ENCODE measurements at regions not wholly inside any gene's neighbourhood (a gene's known extent, or its start where the extent isn't known, plus 50 kb on each side); places are given as distances from the start of the nearest gene placed in this dataset.
A peak's percentile ranks its signal among the peaks of the same experiment; 100 is the strongest.

GRCh38 chr3:170727754-170728153 lies 141.9 kb upstream of the SLC7A14 start:
- Histone ChIP-seq H3K27ac (no peak overlapping the region), H3K4me1 (ENCODE audit: low read depth) (no peaks in the 10 kb centered on the region), H3K36me3 (no peaks in the 10 kb centered on the region), H3K4me3 (no peak overlapping the region), H3K27me3 (no peaks in the 10 kb centered on the region), H3K9me3 (ENCODE audit: low read depth) (no peaks in the 10 kb centered on the region)
- TF ChIP-seq, protein P1, sequence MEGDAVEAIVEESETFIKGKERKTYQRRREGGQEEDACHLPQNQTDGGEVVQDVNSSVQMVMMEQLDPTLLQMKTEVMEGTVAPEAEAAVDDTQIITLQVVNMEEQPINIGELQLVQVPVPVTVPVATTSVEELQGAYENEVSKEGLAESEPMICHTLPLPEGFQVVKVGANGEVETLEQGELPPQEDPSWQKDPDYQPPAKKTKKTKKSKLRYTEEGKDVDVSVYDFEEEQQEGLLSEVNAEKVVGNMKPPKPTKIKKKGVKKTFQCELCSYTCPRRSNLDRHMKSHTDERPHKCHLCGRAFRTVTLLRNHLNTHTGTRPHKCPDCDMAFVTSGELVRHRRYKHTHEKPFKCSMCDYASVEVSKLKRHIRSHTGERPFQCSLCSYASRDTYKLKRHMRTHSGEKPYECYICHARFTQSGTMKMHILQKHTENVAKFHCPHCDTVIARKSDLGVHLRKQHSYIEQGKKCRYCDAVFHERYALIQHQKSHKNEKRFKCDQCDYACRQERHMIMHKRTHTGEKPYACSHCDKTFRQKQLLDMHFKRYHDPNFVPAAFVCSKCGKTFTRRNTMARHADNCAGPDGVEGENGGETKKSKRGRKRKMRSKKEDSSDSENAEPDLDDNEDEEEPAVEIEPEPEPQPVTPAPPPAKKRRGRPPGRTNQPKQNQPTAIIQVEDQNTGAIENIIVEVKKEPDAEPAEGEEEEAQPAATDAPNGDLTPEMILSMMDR (IDR thresholded peaks at IDR 0.05; ENCODE audit: low read depth, low read length) = no peak
- DNase-seq (ENCODE audit: low read depth in 1 of 2, low spot score in 1 of 2) = no peak

GRCh38 chr3:170726976-170727661 lies 141.2 kb upstream of the SLC7A14 start:
- no peaks in the 10 kb centered on the region for H3K27me3 ChIP-seq
- TF ChIP-seq, protein P1 (IDR thresholded peaks at IDR 0.05; ENCODE audit: low read depth, low read length) = no peak
- H3K9me3 ChIP-seq (ENCODE audit: low read depth) = no peaks in the 10 kb centered on the region
- no peak overlapping the region for H3K4me3 ChIP-seq
- H3K27ac ChIP-seq = no peak overlapping the region
- no peaks in the 10 kb centered on the region for H3K4me1 ChIP-seq (ENCODE audit: low read depth)
- DNase-seq (ENCODE audit: low read depth in 1 of 2, low spot score in 1 of 2) = peak in 1 of 2 donors; percentile 91
- H3K36me3 ChIP-seq = no peaks in the 10 kb centered on the region

- Histone ChIP-seq H3K9me3 (ENCODE audit: low read depth) (no peaks in the 10 kb centered on the region), H3K36me3 (no peaks in the 10 kb centered on the region), H3K4me3 (no peak overlapping the region), H3K4me1 (ENCODE audit: low read depth) (no peaks in the 10 kb centered on the region), H3K27ac (no peak overlapping the region), H3K27me3 (no peaks in the 10 kb centered on the region)
- TF ChIP-seq, protein P1 (IDR thresholded peaks at IDR 0.05; ENCODE audit: low read depth, low read length) = peak; percentile 26
- peak in 1 of 2 donors; percentile 80 for DNase-seq (ENCODE audit: low read depth in 1 of 2, low spot score in 1 of 2)
Observed at GRCh38 chr3:170725285-170725731, 139.4 kb upstream of the SLC7A14 start.

DNA sequence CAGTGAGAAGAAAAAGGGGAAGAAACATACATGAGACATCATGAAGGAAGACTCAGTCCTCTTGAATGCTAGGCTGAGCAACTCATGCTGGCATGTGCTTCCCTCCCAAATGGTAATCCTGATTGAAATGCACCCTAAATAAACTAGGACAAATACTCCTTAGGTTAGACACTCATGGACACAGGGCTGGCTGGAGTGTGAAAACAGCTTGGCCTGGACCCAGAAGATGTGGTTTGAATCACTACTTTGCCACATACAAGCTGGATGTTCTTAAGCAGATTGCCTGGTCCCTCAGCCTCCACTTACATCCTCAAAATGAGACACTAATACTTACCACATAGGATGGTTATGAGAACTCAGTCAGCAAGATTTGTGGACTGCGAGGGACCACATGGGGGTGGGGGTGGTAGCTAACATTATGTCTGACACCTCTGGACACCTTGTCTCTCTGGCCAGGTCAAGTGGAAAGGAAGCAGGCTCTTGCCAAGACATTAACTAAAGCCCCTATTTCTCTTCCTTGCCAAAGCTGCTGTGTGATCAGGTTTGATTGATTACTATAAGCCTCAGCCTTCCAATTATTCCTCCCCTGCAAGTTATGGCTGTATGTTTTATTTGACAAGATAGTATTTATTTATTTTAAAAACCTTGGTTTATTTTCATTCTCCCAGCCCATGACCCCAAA lies 138.9 kb upstream of the SLC7A14 start:
- Histone ChIP-seq H3K27ac (no peak overlapping the region), H3K36me3 (no peaks in the 10 kb centered on the region), H3K27me3 (no peaks in the 10 kb centered on the region), H3K9me3 (ENCODE audit: low read depth) (no peaks in the 10 kb centered on the region), H3K4me3 (no peak overlapping the region), H3K4me1 (ENCODE audit: low read depth) (no peaks in the 10 kb centered on the region)
- TF ChIP-seq, protein P1 (IDR thresholded peaks at IDR 0.05; ENCODE audit: low read depth, low read length) = no peak
- peak in 1 of 2 donors; percentile 83 for DNase-seq (ENCODE audit: low read depth in 1 of 2, low spot score in 1 of 2)

DNA sequence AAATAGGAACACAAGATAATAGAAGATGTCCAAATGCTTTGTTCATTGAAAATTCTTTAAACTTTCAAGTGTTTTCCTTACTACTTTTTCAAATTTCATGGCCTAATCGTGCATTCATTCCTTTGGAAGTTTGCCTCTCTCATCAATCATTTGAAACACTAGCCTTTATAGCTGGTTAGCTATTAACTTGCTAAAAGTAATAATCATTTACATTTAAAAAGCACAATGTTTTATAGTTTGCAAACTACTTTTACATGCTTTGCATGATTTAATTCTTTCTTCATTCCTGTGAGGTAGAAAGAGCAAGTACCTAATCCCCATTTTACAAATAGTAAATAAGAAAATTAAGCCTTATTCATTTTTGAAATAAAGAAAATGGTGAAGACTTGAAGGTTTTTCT lies 137.4 kb upstream of the SLC7A14 start:
- Histone ChIP-seq H3K36me3 (no peaks in the 10 kb centered on the region), H3K4me1 (ENCODE audit: low read depth) (no peaks in the 10 kb centered on the region), H3K4me3 (no peak overlapping the region), H3K9me3 (ENCODE audit: low read depth) (no peaks in the 10 kb centered on the region), H3K27me3 (no peaks in the 10 kb centered on the region), H3K27ac (no peak overlapping the region)
- DNase-seq (ENCODE audit: low read depth in 1 of 2, low spot score in 1 of 2) = no peak
- TF ChIP-seq, protein P1 (IDR thresholded peaks at IDR 0.05; ENCODE audit: low read depth, low read length) = no peak

All from cardiac muscle cell (in vitro differentiated cells and primary cell).